Activated T-cell treated with anti-CD3 and anti-CD28 coated beads, Interleukin-2, amount 50 U/mL, for 48 hours (primary cell): ENCODE measurements at regions not wholly inside any gene's neighbourhood (a gene's known extent, or its start where the extent isn't known, plus 50 kb on each side); places are given as distances from the start of the nearest gene placed in this dataset.
"Not testable (repeated sequence)": the region's sequence is repeated elsewhere in the genome, so short reads cannot be mapped to it uniquely, and the experiment has no call there.

Experiments
- DNase-seq, 2 experiments: peaks; one replicate each; pipeline ENCODE4 v3.0.0-alpha.2; 2020

DNA sequence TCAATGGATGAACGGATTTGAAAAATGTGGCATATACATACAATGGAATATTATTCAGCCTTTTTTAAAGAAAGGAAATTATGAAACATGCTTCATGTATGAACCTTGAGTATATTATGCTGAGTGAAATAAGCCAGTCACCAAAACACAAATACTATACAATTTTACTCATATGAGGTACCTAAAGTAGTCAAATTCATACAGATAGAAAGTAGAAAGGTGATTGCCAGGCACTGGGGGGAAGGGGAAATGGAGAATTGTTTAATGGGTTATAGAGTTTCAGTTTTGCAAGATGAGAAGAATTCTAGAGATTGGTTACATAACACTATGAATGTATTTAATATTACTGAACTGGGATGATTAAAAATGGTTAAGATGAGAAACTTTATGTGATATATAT lies 171.4 kb downstream of the TMTC3 start:
- DNase-seq = no peak

DNA sequence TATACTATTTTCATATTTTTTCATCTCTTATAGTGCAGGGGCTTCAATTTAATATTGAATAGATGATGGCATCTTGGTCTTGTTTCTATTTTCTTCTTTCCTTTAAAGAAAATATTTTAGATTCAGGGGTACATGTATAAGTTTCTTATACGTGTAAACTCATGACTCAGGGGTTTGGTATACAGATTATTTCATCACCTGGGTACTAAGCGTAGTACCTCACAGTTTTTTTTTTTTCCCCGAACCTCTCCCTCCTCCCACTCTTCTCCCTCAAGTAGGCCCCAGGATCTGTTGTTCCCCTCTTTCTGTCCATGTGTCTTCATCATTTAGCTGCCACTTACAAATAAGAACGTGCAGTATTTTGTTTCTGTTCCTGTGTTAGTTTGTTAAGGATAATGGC lies 172.6 kb downstream of the TMTC3 start:
- DNase-seq = no peak

DNA sequence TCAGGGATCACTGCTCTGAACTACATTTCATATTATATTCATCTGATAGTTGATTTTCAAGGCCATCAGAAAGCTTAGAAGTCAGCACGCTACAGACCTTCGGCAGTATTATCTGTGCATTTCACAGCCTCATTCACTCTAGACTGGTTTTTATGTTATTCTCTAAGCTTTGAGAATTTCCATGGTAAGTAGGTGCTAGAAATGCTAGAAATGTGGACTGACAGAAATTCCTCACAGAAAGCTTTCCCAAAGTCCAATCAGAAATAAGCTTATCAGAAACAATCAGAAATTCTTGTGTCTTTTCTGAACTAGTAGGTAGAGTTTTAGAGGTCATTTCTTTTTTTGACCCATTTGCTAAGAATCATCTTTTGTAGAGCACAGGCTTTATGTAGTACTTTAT lies 176.6 kb downstream of the TMTC3 start:
- no peak for DNase-seq

DNA sequence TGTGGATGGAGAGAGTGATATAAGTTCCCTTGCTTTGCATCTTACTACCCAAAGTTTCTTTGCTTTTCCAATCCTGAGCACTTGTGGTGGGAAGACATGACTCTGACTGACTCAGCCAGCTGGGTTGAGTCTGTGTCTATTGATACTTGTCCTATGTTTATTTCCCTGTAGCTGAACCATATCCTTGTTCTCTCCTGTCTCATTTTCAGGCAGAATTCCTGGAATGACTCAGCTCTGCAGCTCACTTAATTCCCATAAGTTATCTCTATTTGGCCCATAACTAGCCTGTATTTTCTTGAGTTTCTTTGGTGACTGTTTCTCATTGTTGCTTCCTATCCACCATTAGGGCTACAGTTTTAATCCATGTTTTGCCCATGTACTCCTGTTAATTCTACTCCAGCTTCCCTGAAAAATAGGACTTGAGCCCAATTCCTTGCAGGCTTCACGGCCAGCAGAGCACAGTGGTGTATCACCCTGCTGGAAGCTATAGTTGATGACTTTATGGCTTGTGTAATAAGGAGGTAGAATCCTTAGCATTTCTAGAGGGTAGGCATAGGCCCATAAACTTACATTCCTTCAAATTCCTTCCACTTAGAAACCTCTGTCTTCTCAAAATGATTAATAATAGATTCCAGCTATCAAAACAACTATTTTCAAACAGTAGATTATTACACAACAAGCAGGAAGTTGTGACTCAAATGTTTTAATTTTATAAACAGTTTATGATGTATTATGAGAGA lies 183.1 kb downstream of the TMTC3 start:
- DNase-seq = no peak

DNA sequence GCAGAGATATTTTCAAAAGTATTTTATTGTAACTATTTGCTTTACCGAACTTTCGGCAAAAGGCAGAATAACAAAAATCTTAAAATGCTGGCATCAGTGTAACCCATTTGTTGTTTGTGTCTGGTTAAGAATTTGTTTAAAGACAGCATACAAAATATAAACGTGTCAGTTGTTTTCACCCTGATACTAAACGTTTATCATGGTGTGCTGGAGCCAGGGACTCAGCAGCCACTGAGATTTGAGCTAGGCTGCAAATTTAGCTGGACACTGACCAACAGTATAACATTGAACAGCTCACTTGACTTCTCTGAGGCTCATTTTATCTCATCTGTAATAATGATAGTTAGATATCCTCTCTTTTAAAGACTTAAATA lies 183.7 kb downstream of the TMTC3 start:
- no peak for DNase-seq

DNA sequence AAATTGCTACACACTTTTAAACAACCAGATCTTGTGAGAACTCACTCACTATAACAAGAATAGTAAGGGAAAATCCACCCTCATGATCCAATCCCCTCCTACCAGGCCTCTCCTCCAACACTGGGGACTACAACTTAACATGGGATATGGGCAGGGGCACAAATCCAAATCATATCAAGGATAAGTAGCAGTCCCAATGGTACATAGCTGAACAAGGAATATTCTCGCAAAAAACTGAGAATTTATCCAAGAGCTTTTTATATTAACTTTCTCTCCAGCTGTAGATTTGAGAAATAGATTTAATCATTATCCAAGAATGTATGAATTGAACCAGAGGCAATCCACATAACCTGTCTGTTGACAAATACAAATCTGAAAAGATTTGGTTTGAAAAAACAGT lies 185.2 kb downstream of the TMTC3 start:
- DNase-seq = no peak

DNA sequence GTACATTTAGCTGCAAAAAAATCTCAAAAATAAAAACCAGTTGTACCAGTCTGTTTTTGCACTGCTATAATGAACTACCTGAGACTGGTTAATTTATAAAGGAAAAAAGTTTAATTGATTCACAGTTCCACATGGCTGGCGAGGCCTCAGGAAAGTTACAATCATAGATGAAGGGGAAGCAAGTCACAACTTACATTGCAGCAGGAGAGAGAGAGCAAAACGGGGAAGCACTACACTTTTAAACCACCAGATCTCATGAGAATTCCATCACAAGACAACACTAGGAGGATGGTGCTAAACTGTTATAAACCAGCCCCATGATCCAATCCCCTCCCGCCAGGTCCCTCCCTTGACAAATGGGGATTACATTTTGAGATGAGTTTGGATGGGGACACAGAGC lies 186.0 kb downstream of the TMTC3 start:
- DNase-seq = no peak

DNA sequence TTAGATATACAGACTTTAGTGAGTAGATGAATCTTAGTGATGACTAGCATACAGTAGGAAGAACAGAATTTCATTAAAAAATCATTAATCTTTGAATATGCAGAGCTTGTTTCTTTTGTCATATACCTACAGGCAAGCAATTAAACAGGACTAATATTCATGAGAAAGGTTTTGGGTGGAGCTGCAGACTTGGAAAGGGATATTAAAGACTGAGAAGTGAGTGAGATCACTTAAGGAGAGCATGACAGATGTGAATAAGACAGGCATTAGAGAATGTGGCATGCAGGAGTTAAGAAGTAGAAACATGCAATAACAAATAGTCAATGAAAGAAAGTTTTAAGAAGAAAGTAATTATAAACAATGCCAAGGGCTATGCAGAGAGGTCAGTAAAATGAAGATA lies 187.7 kb downstream of the TMTC3 start:
- no peak for DNase-seq

DNA sequence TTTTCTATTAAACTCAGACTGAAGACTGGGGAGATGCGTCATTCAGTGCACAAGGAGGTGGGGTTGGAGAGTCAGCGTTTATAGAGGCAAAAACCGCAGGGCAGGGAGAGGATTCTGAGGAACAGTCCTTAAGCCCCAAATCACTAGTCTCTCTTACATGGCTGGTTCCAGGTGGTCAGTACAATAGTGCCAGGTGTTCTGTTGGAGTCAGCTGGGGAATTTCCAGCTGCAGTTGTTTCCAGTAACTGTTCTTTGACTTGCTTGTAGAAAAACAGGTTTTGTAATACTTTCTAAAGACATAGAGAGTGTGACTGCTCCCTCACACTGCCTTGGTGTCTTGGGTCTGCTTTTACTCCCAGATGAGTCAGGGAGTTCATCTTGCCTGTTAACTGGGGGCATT lies 192.2 kb downstream of the TMTC3 start:
- DNase-seq = no peak

DNA sequence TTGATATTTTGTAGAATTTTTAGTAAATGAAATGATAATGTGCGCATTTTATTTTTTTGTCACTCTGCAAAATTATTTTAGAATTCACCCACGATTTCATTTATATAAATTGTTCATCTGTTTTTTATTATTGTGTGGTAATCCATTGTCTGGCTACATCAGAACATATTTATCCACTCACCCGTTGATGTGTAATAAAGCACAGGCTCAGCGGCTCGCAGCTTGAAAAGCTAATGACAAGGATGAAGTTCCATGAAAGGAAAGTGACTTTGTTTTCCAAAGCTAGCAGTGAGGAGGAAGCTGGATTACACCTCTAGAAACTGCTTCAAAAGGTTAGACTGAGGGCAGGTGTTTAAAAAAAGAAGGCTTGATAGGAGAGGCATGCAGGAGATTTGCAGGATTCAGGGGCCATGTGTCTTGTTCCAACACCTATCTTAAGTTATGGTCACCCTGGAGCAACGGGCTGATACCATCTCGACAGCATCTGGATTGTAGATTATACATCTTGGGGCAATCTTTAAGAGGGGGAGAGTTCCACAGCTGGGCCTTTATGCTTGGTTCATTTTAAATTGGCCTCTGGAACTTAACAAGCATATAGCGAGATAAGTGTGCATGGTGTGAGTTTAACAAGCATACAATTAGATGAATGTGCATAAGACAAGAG lies 194.1 kb downstream of the TMTC3 start:
- no peak for DNase-seq

DNA sequence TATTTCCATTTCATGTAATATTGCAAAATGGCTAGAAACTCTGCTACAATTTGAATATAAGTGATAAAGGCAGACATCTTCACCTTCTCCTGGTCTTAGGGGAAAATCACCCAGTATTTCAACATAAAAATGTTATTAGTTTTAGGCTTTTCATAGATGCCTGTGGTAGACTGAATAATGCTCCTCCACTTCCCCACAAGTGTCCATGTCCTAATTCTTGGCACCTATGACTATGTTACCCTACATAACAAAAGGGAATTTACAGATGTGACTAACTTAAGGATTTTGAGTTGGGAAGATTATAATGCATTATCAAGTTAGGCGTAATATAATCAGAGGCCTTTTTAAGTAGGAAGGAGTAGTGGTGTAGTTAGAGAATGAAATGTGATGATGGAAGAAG lies 196.4 kb downstream of the TMTC3 start:
- no peak for DNase-seq

DNA sequence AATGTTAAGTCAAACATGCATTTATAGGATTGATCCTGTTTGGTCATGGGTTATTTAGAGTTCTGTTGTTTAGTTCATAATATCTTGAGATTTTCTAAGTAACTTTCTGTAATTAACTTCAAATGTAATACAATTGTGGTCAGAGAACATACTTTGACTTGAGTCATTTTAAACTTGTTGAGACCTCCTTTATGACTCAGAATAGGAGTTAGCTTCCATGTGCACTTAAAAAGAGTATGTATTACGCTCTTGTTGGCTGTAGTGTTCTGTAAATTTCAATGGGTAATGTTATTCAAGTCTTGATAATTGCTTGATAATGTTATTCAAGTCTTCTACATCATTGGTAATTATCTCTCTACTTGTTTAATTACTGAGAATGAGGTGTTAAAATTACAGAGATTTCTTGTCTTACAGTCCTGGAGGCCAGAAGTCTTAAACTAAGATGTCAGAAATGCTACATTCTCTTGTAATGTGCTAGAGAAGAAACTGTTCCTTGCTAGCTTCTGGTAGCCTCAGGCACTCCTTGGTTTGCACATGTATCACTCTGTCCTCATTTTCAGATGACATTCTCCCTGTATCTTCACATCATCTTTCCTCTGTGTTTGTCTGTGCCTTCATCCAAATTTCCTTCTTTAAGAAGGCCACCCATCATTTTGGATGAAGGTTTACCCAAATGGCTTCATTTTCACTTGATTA lies 197.3 kb downstream of the TMTC3 start:
- no peak for DNase-seq

DNA sequence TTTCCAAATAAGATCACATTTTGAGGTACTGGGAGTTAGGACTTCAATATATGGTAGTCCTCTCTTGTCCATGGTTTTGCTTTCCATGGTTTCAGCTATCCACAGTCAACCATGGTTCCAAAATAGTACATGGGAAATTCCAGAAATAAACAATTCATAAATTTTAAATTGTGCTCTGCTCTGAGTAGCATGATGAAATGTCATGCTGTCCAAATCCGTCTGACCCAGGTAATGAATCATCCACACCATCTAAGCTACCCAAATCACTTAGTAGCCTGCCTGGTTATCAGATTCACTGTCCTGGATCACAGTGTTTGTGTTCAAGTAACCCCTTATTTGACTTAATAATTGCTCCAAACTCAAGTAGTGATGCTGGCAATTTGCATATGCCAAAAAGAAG lies 197.9 kb downstream of the TMTC3 start:
- DNase-seq = no peak

DNA sequence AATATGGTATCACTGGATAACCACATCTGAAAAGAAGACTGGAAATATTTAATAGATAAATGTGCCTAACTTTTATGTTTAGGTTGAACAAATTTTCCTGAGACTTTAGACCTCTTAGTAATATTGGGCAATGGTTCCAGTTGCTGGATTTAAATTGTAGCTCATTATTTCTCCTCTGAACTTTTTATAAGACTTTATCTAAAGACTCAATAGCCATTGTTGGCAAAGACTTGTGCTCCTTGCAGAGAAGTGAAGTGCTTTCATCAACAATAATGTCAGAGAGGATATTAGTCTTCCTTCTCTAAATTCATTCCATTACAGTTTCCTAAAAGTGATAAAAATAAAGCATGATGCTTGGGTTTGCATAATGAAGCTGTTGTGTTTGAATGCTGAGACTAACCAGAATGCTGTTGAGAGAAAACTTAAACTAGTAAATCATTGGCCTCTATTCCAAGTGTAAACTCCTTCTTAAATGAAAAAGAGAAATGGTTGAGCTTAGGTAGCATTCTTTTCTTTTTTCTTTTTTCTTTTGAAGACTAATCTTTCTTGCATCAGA lies 200.2 kb downstream of the TMTC3 start:
- no peak for DNase-seq

DNA sequence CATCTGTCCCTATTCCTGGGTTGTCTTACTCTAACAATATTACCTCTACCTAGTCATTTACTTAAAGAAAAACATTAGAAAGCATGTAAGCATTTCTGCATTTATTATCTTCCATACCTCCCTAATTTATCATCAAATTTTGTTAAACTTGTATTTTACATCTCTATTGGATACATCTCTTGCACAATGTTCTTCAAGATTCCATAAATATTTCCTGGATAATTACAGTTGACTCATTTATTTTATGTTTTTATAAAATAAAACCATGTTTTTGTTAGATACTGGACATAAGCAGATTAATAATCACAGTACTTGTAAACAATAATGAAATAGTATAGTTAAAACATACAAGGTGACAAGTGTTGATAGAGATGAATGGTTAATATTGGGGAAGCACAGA lies 209.0 kb downstream of the TMTC3 start:
- no peak for DNase-seq

DNA sequence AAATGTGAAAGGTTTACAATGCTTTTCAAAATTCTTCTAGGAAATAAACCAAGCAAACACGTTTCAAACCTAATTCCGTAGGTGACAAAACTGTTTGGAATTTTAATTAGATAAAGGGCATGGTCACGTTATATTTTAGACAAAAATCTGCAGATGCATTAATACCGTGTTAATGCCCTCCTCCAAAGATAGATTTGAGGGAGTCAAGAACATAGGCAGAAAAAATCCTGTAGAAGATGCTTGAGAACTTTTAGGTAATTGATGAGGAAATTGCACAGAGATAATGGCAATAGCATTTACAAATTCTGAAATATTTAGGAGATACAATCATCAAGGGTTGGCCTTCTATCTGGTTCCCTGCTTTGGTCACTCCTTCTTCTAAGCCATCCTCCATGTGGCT lies 212.6 kb downstream of the TMTC3 start:
- no peak for DNase-seq

DNA sequence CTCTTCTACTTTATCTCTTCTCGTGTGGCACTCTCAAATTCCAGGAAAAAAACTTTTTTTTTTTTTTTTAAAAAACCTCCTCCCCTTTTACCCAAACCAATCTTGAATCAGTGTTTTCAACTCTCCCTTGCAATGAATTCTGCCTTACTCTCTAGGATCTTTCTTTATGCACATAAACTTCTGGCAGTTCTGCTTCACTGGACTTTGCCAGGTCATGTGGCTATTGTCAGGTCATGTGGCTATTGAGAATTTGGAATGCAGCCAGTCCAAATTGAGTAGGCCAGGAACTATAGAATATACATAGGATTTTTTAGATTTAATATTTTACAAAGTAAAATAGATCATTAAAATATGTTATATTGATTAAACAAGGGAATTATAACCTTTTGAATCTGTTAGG lies 218.2 kb downstream of the TMTC3 start:
- no peak for DNase-seq

DNA sequence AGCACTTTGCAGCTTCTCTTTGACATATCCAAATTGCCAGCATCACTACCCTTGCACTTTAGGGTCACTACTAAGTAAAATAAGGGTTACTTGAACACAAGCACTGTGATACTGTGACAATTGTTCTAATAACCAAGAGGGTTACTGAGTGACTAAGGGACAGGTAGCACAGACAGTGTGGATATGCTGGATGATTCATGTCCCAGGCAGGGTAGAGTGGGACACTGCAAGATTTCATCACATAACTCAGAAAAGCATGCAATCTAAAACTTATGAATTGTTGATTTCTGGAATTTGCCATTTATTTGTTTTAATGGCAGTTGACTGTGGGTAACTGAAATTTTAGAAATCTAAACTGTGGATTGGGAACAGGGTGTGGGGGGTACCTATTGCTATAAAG lies 218.8 kb downstream of the KITLG start:
- DNase-seq = no peak

DNA sequence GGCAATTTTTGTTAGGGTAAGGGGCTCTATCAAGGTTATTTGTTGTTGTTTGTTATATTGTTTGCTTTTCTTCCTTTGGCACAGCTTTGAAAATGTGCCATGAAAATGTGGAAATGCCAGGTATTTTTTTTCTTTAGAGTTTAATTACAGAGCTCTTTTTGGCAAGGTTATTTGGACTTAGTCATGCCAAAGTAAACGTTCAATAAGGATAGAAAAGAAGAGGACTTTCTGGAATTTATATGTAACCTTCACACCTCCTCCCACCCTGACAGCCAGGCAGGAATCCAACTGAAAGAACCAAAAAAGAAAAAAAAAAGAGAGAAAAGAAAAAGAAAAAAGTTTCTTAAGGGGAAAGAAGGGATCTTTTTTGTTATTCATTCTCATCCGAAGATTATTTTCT lies 217.8 kb downstream of the KITLG start:
- DNase-seq = no peak

DNA sequence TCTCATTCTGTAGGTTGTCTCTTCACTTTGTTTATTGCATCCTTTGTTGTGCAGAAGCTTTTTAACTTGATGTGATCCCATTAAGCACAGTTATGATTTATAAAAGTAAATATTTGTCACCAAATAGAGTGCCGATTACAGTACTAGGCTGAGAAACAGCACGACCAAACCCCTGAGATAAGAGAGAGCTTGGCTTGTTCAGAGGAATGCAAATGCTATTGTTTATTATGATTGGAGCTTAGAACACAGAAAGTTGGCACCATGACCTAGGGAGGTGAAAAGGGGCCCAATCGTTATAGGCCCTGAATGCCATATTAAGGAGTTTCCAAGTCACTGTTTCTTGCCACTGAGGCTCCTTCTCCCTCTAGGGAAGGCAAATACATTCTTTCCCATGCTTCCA lies 214.9 kb downstream of the KITLG start:
- DNase-seq = no peak

DNA sequence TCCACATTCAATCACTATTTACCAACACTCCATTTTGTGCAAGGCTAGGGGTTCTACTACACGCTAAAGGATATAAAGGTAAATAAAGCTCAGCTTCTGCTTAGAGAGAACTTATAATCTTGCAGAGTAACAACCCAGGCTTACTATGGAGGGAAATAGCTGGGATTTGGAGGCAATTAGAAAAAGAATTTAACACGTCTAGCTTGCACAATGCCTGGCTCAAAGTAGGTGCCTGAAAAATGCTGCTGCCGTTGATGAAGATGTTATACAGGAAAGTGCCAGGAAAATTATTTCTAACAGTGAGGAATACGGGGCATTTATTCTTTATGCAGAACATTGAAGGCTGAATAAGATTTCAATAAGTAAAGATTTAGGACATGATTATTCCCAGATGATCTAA lies 214.2 kb downstream of the KITLG start:
- DNase-seq = no peak

DNA sequence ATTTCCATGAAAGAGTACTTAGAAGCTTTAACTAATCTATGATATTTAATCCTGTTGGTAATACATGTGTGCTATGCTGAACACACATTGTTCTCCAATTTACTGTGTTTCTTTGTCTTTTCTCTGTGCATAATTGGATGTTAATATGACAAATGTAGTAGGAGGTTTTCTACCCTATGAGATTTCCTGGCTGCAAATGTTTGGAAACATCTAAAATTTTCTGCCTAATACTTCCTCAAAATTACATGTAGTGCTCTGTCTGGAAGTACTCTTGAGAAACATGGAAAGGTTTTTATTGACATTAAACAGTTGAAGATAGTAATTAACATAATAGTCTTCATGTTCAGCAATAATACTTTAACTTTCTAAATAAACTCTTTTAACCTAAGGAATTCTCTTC lies 213.0 kb downstream of the KITLG start:
- no peak for DNase-seq

DNA sequence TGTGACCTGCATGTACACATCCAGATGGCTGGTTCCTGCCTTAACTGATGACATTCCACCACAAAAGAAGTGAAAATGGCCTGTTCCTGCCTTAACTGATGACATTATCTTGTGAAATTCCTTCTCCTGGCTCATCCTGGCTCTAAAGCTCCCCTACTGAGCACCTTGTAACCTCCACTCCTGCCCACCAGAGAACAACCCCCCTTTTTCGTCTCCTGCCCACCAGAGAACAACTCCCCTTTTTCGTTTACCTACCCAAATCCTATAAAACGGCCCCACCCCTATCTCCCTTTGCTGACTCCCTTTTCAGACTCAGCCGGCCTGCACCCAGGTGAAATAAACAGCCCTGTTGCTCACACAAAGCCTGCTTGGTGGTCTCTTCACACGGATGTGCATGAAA lies 212.2 kb downstream of the KITLG start:
- not testable (repeated sequence) for DNase-seq
